Stimulated activated CD4-positive, alpha-beta T cell treated with anti-CD3 and anti-CD28 coated beads, Interleukin-2, amount 100 ng/mL, for 24 hours (primary cell): ENCODE measurements at regions not wholly inside any gene's neighbourhood (a gene's known extent, or its start where the extent isn't known, plus 50 kb on each side); places are given as distances from the start of the nearest gene placed in this dataset.

Experiments used
- DNase-seq, 2 donors: peaks; one replicate each; pipeline ENCODE4 v3.0.0-alpha.2; 2020

DNA sequence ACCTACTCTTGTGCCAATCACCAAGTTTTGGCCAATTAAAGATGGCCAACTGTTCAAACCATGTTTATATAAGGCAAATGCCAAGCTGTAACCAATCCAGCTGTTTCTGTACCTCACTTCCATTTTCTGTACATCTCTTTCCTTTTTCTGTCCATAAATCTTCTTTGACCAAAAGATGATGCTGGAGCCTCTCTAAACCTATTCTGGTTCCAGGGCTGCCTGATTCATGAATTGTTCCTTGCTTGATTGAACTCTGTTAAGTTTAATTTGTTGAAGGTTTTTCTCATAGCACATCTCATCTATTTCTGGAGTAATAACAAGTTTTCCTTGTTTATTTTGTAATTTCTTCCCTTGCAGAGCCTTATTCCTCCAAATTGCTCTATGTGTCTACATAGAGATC, 115.3 kb upstream of the SMAD3 start:
- DNase-seq: no peak

GRCh38 chr15:66951531-66952320, 113.7 kb upstream of the SMAD3 start:
- DNase-seq: no peak

GRCh38 chr15:66952756-66953522, 112.5 kb upstream of the SMAD3 start:
- no peak for DNase-seq

GRCh38 chr15:66953523-66954229, 111.7 kb upstream of the SMAD3 start:
- no peak for DNase-seq

- no peak for DNase-seq
These were observed 110.8 kb upstream of the SMAD3 start for GRCh38 chr15:66954601-66955000.

DNA sequence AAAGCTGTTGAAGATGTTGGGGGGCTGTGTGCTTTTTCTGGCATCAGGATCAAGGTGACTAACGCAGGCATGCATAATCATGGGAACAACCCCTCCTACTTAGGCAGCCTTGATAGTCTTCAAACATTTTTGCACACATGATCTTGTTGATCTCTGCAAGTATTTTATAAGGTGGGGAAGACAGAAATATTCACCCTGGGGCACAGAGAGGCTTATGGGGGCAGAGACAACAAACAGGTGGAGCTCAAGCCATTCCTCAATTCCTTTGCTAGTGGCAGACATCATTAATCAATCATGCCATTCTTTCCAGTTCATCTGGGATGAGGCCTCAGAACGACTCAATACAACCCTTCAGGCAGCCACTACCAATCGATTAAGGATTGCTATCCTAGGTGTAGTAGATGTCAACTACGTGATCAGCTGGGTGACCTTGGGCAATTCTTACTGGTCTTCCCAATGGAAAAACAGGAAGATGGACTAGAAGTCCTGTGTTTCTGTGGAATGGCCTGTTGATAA, 110.3 kb upstream of the SMAD3 start:
- DNase-seq: no peak

GRCh38 chr15:66955871-66956585, 109.4 kb upstream of the SMAD3 start:
- DNase-seq: no peak

DNA sequence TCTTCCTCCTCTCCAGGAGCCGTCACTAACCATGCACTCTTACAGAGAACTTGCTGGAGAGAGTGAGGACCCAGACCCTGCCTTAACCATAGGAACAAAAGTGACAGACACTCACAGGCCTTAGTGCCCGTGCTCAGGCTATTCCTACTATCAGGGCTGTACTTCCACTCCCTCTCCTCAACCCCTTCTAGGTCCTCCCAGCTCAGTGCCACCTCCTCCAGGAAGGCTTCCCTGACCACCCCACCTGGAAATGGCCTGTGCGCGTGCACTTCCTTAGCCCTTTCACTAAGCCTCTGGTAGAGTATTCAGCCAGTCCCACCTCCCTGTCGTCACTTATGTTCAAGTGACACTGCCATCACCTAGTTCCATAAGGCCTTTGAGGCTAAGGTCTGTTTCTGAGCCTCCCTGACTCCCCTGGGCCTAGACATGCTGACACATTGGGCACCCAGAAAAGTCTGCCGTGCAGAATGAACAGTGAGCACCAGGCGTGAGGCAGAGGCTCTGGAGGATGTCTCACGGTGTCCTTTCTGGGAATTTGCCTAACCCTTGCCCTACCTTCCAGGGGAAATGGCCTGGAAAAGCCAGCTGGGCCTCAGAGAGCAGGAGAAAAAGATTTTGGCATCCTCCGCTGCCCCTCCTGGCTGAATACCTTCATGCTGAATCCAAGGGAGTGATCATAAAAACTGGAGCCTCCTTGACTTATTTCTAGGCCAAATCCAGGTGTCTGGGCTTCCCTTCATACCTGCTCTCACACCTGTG, 108.6 kb upstream of the SMAD3 start:
- DNase-seq: no peak

GRCh38 chr15:66957431-66957720, 108.0 kb upstream of the SMAD3 start:
- DNase-seq: no peak

DNA sequence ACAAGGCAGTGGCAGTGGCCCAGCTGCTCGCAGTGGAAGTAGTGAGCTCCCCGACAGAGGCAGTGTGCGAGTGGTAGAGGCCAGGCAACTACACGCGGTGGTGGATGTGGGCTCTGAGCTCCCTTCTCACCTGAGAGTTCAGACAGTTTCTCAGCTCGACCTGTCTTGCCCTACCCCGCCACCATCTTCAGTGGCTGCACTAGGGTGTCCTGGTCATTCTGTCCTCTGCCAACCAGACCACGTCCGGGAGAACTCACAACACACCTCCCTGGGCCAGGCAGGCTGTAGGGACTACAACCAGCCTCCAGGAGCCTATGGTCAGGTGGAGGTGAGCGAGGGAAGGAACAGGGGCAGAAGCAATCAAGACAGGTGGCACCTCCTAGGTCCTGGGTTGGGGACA, 106.3 kb upstream of the SMAD3 start:
- DNase-seq: no peak

GRCh38 chr15:66959875-66960274, 105.5 kb upstream of the SMAD3 start:
- DNase-seq: no peak

DNA sequence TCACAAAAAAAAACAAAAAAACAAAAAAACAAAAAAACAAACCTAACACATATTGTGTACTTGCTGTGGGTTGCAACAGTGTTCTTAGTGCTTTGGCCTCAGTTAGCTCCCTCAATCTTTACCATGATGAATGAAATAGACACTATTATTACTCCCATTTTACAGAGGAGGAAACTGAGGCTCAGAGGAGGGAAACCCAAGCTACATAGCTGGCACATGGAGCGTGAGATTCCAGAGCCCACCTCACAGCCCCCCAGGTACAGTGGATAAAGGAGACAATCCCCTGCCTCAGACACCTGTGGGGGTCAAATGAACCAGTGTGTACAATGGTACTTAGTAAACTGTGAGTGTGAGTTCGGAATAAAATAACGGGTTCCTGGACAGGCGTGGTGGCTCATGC, 104.9 kb upstream of the SMAD3 start:
- DNase-seq: no peak

- DNase-seq: no peak
These were observed 104.0 kb upstream of the SMAD3 start for GRCh38 chr15:66961407-66961884.

DNA sequence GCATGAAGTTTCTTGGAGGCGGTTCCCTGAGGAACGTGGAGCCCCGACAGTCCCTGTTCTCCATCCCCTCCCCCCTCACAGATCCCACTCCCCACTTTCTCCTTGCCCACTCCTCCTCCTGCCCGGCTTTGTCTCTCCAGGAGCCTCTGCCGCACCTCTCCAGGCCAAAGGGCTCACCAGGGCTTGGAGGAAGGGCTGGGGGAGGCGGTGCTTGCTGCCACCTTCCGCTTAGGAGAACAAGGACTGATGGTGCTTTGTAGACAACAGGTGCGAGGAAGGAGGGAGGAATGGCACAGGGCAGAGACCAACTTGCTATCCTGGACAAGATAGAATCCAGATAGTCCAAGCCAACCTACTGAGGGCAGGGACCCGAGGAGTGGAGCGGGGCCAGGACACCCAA, 103.5 kb upstream of the SMAD3 start:
- DNase-seq: no peak

- no peak for DNase-seq
These were observed 102.9 kb upstream of the SMAD3 start for GRCh38 chr15:66962522-66962921.

DNA sequence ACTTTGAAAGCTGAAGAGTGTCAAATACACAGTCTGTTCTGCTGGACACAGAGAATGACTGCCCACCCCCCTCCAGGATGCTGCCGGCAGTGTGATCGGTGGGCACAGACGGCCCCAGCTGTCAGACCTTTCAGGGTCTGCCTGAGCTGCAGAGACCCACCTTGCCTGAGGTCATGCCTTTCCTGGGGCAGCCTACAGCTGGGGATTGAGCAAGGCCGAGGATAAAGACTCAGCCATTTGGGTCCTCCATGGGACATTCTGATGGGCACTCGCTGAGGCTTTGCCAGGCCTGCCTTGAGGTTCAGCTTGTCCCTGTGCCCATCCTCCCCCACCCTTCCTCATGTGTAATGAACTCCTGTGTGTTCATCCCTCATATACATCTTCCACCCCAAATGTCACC, 102.3 kb upstream of the SMAD3 start:
- DNase-seq: no peak

DNA sequence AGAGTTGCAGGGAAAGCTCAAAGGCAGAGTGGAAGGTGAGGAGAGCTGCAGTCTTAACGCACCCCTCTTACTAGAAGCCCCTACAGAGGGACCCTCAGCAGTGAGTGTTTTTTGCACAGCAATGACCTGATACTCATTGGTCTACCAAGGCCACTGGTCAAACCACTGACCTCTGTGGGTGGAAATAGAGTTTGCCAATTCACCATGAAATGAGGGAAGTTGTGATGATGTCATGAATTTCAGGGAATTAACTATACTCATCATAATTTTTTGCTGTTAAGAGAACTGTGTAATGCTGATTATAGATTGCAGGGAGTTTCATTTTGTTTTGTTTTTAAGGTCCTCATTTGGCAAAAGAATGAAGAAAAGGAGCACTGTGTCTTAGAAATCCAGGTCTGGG, 101.7 kb upstream of the SMAD3 start:
- no peak for DNase-seq

- no peak for DNase-seq
These were observed 101.2 kb upstream of the SMAD3 start for GRCh38 chr15:66964111-66964738.

DNA sequence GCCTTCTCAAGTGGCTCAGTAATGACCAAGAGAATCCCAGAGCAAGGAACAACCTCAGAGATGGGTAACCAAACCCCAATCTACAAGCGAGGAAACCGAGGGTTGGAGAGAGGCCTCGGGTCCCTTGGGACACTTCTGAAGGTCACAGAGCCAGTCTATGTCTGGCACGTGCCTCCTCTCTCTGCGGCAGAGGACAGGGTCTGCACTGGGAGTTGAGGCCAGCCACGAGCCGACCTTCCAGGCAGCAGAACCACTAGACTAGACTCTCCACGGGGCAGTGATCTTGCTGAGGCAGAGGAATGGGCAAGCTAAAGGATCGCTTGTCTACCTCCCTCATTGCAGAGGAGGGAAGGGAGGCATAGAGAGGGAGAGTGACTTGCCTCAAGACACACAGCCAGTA, 100.6 kb upstream of the SMAD3 start:
- no peak for DNase-seq

DNA sequence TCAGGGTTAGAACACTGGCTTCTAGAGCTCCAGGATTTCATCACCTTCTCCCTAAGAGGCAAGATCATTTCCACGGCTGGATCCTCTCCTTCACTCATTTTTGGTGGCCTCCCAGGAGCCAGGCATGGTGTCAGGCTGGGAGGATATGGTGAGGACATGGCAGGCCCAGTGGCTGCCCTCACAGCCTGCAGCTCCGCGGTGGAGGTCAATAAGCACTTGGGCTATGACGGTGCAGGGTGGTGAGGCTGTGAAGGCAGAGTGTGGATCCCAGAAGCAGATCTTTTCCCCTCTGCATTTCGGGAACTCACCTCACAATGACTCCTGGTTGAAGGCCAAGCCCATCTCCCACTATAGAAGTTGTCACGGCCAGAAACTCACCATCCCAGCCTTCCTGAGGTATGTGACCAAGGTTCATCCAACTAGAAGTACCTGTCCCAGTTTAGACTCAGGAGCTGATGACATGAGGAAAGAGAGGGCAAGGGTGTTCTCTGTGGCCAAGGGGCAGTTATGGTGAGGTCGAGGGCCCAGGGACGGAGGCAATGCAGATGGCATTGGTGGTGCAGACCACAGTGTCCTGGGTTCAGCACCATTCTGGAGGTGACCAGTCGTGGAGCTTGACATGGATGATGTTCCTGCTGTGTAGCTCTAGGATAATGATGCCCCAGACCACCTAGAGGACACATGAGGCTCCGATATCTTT, 100.1 kb upstream of the SMAD3 start:
- no peak for DNase-seq

DNA sequence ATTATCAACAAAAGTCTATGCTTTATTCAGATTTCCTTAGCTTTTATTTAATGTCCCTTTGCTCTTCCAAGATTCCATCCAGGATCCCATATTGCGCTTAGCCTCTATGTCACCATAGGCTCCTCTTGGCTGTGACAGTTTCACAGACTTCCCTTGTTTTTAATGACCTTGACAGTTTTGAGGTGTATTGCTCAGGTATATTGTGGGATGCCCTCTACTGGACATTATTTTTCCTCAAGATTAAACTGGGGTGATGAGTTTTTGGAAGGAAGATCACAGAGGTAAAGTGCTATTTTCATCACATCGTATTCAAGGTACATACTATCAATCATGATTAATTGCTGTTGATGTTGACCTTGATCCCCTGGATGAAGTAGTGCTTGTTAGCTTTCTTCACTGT, 99.1 kb upstream of the SMAD3 start:
- DNase-seq: no peak
